ENCODE measurements at regions not wholly inside any gene's neighbourhood (a gene's known extent, or its start where the extent isn't known, plus 50 kb on each side); places are given as distances from the start of the nearest gene placed in this dataset.

GRCh38 chr6:14386263-14386662 is 268.7 kb downstream of the CD83 start:
- no peak for TF ChIP-seq CTCF (IDR thresholded peaks at IDR 0.05)
- TF ChIP-seq EZH2phosphoT487 (IDR thresholded peaks at IDR 0.05; ENCODE audit: borderline replicate concordance, low read depth) = no peak
- no peak for TF ChIP-seq SIN3A (IDR thresholded peaks at IDR 0.05; ENCODE audit: borderline replicate concordance, low read depth, low read length)

All from SK-N-SH (cell line).